ENCODE measurements at regions not wholly inside any gene's neighbourhood (a gene's known extent, or its start where the extent isn't known, plus 50 kb on each side); places are given as distances from the start of the nearest gene placed in this dataset.

- TF ChIP-seq CTCF (IDR thresholded peaks at IDR 0.05) (no peak), POLR2A (IDR thresholded peaks at IDR 0.05) (no peak)
Measured at GRCh38 chr4:18945464-18945863, 923.9 kb upstream of the LCORL start.

Measured in heart left ventricle (tissue), 13 donors.